Uterus (tissue), 2 donors: ENCODE measurements at regions not wholly inside any gene's neighbourhood (a gene's known extent, or its start where the extent isn't known, plus 50 kb on each side); places are given as distances from the start of the nearest gene placed in this dataset.

Experiments used
- POLR2A ChIP-seq, 2 donors: fragments of 450-650 bp; IDR thresholded peaks; one replicate each; pipeline ENCODE4 v1.6.1; 2016; ENCODE audit warnings: antibody characterized with exemption in 2 of 2, mild to moderate bottlenecking in 1 of 2, moderate library complexity in 1 of 2
- TF ChIP-seq, protein P1 (sequence below), 4 experiments: fragments of 200-600 bp in 2 of 4; fragments of 450-650 bp in 2 of 4; sonication (generic) in 2 of 4; IDR thresholded peaks; one replicate each; pipeline ENCODE4 v1.5.1; 2016 to 2019; ENCODE audit warnings: antibody characterized with exemption in 4 of 4, mild to moderate bottlenecking in 2 of 4, moderate library complexity in 1 of 4

DNA sequence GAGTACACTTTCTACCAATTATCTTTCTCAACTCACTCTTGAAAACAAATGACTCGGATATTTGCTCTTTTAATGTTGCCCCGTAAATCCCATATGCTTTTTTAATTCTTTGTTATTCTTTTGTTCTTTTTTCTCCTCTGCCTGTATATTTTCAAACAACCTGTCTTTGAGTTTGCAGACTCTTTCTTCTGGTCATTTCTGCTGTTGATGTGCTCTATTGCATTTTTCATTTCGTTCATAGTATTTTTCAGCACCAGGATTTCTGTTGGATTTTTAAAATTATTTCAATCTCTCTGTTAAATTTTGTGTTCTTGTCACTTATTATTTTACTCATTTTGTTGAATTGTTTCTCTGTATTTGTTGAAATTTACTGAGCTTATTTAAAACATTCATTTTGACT is 146.8 kb upstream of the B3GALT2 start:
- TF ChIP-seq, protein P1, sequence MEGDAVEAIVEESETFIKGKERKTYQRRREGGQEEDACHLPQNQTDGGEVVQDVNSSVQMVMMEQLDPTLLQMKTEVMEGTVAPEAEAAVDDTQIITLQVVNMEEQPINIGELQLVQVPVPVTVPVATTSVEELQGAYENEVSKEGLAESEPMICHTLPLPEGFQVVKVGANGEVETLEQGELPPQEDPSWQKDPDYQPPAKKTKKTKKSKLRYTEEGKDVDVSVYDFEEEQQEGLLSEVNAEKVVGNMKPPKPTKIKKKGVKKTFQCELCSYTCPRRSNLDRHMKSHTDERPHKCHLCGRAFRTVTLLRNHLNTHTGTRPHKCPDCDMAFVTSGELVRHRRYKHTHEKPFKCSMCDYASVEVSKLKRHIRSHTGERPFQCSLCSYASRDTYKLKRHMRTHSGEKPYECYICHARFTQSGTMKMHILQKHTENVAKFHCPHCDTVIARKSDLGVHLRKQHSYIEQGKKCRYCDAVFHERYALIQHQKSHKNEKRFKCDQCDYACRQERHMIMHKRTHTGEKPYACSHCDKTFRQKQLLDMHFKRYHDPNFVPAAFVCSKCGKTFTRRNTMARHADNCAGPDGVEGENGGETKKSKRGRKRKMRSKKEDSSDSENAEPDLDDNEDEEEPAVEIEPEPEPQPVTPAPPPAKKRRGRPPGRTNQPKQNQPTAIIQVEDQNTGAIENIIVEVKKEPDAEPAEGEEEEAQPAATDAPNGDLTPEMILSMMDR (IDR thresholded peaks at IDR 0.05), result no peak
- TF ChIP-seq POLR2A (IDR thresholded peaks at IDR 0.05), result no peak
